ENCODE measurements at regions not wholly inside any gene's neighbourhood (a gene's known extent, or its start where the extent isn't known, plus 50 kb on each side); places are given as distances from the start of the nearest gene placed in this dataset.

DNA sequence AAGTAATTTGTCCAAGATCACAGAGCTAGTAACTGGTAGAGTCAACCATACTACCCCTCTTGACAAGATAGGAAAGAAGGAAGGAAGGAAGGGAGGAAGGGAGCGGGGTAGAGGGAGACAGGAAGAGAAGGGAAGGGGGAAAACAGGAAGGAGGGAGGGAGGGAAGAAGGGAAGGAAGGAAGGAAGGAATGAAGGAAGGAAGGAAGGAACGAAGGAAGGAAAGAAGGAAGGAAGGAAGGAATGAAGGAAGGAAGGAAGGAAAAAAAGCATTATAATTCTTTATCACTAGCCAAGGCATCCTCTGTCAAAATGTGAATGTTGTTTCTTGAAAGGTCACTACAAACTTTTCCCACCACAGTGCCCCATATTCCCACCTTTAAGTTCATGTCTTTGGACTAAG lies 223.6 kb downstream of the SHQ1 start:
- no peaks in the 10 kb centered on the region for H4K20me1 ChIP-seq (ENCODE audit: low read depth)
- no peaks in the 10 kb centered on the region for H3K27me3 ChIP-seq
- H3K9me3 ChIP-seq (ENCODE audit: low read depth): no peaks in the 10 kb centered on the region
- Mint-ChIP-seq H3K4me3 (no peak overlapping the region), H3K27ac (no peak overlapping the region), H3K4me1 (peaks cover 7% of the 10 kb centered on the region), H3K36me3 (no peaks in the 10 kb centered on the region), H3K27me3 (ENCODE audit: insufficient read depth, low read depth) (peaks cover 8% of the 10 kb centered on the region), H3K9me3 (no peaks in the 10 kb centered on the region)
- H3K27ac ChIP-seq: no peak overlapping the region
- no peak for DNase-seq (ENCODE audit: low spot score)
- no peak overlapping the region for H3K9ac ChIP-seq
- H2AFZ ChIP-seq (replicated peaks): no peak overlapping the region
- no peak overlapping the region for H3K4me2 ChIP-seq
- no peaks in the 10 kb centered on the region for H3K79me2 ChIP-seq (ENCODE audit: low read depth)
- no peaks in the 10 kb centered on the region for H3K4me1 ChIP-seq
- no peak overlapping the region for H3K4me3 ChIP-seq
- H3F3A ChIP-seq (ENCODE audit: low read depth): no peaks in the 10 kb centered on the region
- no peak for TF ChIP-seq EZH2phosphoT487 (IDR thresholded peaks at IDR 0.05)
- TF ChIP-seq, protein P1, sequence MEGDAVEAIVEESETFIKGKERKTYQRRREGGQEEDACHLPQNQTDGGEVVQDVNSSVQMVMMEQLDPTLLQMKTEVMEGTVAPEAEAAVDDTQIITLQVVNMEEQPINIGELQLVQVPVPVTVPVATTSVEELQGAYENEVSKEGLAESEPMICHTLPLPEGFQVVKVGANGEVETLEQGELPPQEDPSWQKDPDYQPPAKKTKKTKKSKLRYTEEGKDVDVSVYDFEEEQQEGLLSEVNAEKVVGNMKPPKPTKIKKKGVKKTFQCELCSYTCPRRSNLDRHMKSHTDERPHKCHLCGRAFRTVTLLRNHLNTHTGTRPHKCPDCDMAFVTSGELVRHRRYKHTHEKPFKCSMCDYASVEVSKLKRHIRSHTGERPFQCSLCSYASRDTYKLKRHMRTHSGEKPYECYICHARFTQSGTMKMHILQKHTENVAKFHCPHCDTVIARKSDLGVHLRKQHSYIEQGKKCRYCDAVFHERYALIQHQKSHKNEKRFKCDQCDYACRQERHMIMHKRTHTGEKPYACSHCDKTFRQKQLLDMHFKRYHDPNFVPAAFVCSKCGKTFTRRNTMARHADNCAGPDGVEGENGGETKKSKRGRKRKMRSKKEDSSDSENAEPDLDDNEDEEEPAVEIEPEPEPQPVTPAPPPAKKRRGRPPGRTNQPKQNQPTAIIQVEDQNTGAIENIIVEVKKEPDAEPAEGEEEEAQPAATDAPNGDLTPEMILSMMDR (IDR thresholded peaks at IDR 0.05): no peak
- TF ChIP-seq EZH2 (IDR thresholded peaks at IDR 0.05): no peak
- no peaks in the 10 kb centered on the region for H3K36me3 ChIP-seq

GRCh38 chr3:72618739-72619138 lies 229.5 kb downstream of the SHQ1 start:
- no peak overlapping the region for H3K9ac ChIP-seq
- Mint-ChIP-seq H3K9me3 (no peaks in the 10 kb centered on the region), H3K4me1 (peaks cover 9% of the 10 kb centered on the region), H3K4me3 (no peak overlapping the region), H3K27ac (no peak overlapping the region), H3K36me3 (no peaks in the 10 kb centered on the region), H3K27me3 (ENCODE audit: insufficient read depth, low read depth) (peaks cover 9% of the 10 kb centered on the region)
- H3F3A ChIP-seq (ENCODE audit: low read depth): no peaks in the 10 kb centered on the region
- H3K36me3 ChIP-seq: no peaks in the 10 kb centered on the region
- no peak overlapping the region for H3K27ac ChIP-seq
- no peak overlapping the region for H3K4me3 ChIP-seq
- no peaks in the 10 kb centered on the region for H3K79me2 ChIP-seq (ENCODE audit: low read depth)
- no peak for DNase-seq (ENCODE audit: low spot score)
- H4K20me1 ChIP-seq (ENCODE audit: low read depth): no peaks in the 10 kb centered on the region
- H3K9me3 ChIP-seq (ENCODE audit: low read depth): no peaks in the 10 kb centered on the region
- peaks cover 10% of the 10 kb centered on the region for H3K4me1 ChIP-seq
- H3K27me3 ChIP-seq: no peaks in the 10 kb centered on the region
- H3K4me2 ChIP-seq: no peak overlapping the region
- no peak overlapping the region for H2AFZ ChIP-seq (replicated peaks)
- TF ChIP-seq EZH2phosphoT487 (IDR thresholded peaks at IDR 0.05) (no peak), EZH2 (IDR thresholded peaks at IDR 0.05) (no peak)
- TF ChIP-seq, protein P1 (IDR thresholded peaks at IDR 0.05): no peak

DNA sequence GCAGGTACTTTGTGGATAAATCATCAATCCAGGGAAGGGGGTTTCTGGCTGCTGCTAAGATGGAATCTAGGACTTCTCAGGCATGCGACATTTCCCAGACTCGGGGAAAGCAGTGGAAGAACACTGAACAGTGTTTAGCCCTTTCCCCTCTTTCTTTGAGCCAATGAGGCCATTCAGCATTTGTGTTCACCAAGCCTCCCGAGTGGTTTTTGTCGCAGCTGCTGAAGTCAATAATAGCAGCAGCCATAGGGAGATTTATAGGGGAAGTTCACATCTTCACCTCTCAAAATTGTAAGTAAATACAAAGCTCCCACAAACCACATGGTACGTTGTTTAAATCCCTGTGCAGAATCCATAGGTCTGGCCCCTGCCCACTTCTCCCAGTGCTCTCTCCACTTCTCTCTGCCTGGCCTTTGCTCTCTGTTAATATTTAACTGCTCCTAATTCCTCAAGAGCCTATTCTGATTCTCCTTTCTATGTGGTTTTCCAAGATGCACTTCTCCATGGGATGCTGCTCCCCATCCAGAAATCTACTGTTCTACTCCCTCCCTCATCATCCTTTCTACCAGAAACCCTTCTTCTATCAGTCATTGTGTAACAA lies 230.7 kb downstream of the SHQ1 start:
- Mint-ChIP-seq H3K9me3 (no peaks in the 10 kb centered on the region), H3K4me1 (peaks cover 9% of the 10 kb centered on the region), H3K4me3 (no peak overlapping the region), H3K27ac (no peak overlapping the region), H3K36me3 (no peaks in the 10 kb centered on the region), H3K27me3 (ENCODE audit: insufficient read depth, low read depth) (peaks cover 9% of the 10 kb centered on the region)
- Histone ChIP-seq H2AFZ (replicated peaks) (peak overlapping the region; percentile 5), H3K79me2 (ENCODE audit: low read depth) (no peaks in the 10 kb centered on the region), H3K4me2 (no peak overlapping the region), H3K4me3 (no peak overlapping the region), H3K27ac (no peak overlapping the region), H3K9me3 (ENCODE audit: low read depth) (no peaks in the 10 kb centered on the region), H3K27me3 (no peaks in the 10 kb centered on the region), H3F3A (ENCODE audit: low read depth) (no peaks in the 10 kb centered on the region), H4K20me1 (ENCODE audit: low read depth) (no peaks in the 10 kb centered on the region), H3K4me1 (peaks cover 10% of the 10 kb centered on the region), H3K36me3 (no peaks in the 10 kb centered on the region), H3K9ac (no peak overlapping the region)
- DNase-seq (ENCODE audit: low spot score): no peak
- TF ChIP-seq EZH2phosphoT487 (IDR thresholded peaks at IDR 0.05) (no peak), EZH2 (IDR thresholded peaks at IDR 0.05) (no peak)
- TF ChIP-seq, protein P1 (IDR thresholded peaks at IDR 0.05): no peak
